HG02840 (cell line): ENCODE measurements at regions not wholly inside any gene's neighbourhood (a gene's known extent, or its start where the extent isn't known, plus 50 kb on each side); places are given as distances from the start of the nearest gene placed in this dataset.
"Not testable (repeated sequence)": the region's sequence is repeated elsewhere in the genome, so short reads cannot be mapped to it uniquely, and the experiment has no call there.

ENCODE experiments used
- ATAC-seq: cut with Tn5 transposase; IDR thresholded peaks from one replicate; pipeline ENCODE4 v1.9.1; 2021; ENCODE audit warnings: mild to moderate bottlenecking, moderate library complexity, moderate number of reproducible peaks; ENCODE audit not compliant: unreplicated experiment, low FRiP score

- no peak for ATAC-seq
Measured at GRCh38 chr17:77288115-77288619, 147.4 kb downstream of the SEC14L1 start.

- ATAC-seq, result not testable (repeated sequence)
Measured at GRCh38 chr17:77290759-77291558, 150.2 kb downstream of the SEC14L1 start.

GRCh38 chr17:77291591-77292386, 151.0 kb downstream of the SEC14L1 start:
- ATAC-seq, result no peak

- no peak for ATAC-seq
Measured at GRCh38 chr17:77294761-77295160, 154.0 kb downstream of the SEC14L1 start.

GRCh38 chr17:77295241-77295853, 154.6 kb downstream of the SEC14L1 start:
- ATAC-seq, result no peak

GRCh38 chr17:77296769-77297409, 156.1 kb downstream of the SEC14L1 start:
- no peak for ATAC-seq

GRCh38 chr17:77297693-77298666, 157.2 kb downstream of the SEC14L1 start:
- ATAC-seq, result no peak

- ATAC-seq, result no peak
Measured at GRCh38 chr17:77298811-77299210, 158.0 kb downstream of the SEC14L1 start.

GRCh38 chr17:77299256-77300015, 158.7 kb downstream of the SEC14L1 start:
- no peak for ATAC-seq

GRCh38 chr17:77300016-77300686, 159.4 kb downstream of the SEC14L1 start:
- ATAC-seq, result no peak

- no peak for ATAC-seq
Measured at GRCh38 chr17:77301694-77302266, 161.0 kb downstream of the SEC14L1 start.

GRCh38 chr17:77302682-77303081, 161.9 kb downstream of the SEC14L1 start:
- no peak for ATAC-seq

GRCh38 chr17:77303620-77304019, 162.9 kb downstream of the SEC14L1 start:
- ATAC-seq, result no peak

- ATAC-seq, result no peak
Measured at GRCh38 chr17:77304051-77304745, 163.4 kb downstream of the SEC14L1 start.

- no peak for ATAC-seq
Measured at GRCh38 chr17:77304746-77305473, 164.1 kb downstream of the SEC14L1 start.

- ATAC-seq, result no peak
Measured at GRCh38 chr17:77306048-77306789, 165.4 kb downstream of the SEC14L1 start.
